ENCODE measurements at regions not wholly inside any gene's neighbourhood (a gene's known extent, or its start where the extent isn't known, plus 50 kb on each side); places are given as distances from the start of the nearest gene placed in this dataset.

DNA sequence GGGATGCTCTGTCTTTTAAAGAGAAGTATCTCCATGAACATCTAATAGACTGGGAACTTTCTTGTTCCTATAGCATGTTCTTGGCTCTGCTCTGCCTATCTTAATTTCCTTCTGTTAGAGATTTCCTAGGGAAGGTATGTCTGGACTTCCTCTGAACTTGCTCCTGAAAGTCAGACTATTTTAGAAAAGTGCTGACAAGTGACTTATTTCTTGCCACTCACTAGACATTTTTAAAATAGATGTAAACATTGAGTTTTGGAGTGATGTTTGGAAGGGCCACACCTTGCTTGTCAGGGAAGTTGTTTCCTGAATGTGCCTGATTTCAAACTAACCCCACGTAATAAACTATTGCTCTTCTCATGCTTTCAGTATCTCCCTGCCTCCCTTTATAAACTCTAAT is 62.4 kb upstream of the ATP8A1 start:
- TF ChIP-seq, protein P1, sequence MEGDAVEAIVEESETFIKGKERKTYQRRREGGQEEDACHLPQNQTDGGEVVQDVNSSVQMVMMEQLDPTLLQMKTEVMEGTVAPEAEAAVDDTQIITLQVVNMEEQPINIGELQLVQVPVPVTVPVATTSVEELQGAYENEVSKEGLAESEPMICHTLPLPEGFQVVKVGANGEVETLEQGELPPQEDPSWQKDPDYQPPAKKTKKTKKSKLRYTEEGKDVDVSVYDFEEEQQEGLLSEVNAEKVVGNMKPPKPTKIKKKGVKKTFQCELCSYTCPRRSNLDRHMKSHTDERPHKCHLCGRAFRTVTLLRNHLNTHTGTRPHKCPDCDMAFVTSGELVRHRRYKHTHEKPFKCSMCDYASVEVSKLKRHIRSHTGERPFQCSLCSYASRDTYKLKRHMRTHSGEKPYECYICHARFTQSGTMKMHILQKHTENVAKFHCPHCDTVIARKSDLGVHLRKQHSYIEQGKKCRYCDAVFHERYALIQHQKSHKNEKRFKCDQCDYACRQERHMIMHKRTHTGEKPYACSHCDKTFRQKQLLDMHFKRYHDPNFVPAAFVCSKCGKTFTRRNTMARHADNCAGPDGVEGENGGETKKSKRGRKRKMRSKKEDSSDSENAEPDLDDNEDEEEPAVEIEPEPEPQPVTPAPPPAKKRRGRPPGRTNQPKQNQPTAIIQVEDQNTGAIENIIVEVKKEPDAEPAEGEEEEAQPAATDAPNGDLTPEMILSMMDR (IDR thresholded peaks at IDR 0.05; ENCODE audit: insufficient read depth, missing control alignments), result no peak
- DNase-seq (ENCODE audit: insufficient read length, low spot score), result no peak
- no peak for FAIRE-seq

DNA sequence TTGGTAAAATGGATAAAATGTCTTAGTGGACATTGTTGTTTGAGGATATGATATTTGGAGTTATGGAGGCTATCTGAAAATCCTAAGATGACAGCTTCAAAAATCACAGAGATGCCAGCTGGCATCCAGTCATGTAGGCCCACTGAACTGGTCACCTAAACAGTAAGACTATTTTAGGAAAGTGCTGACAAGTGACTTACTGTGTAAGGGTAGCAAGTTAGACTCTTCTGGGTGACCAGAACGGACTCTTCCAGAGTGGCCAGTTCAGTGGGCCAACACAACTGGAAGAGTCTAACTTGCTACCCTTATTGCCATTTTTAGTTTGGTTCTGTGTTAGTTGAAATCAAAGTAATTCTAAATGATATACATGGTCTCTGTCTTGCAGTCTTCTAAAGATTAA is 61.4 kb upstream of the ATP8A1 start:
- no peak for DNase-seq (ENCODE audit: insufficient read length, low spot score)
- TF ChIP-seq, protein P1 (IDR thresholded peaks at IDR 0.05; ENCODE audit: insufficient read depth, missing control alignments), result no peak
- FAIRE-seq, result no peak

DNA sequence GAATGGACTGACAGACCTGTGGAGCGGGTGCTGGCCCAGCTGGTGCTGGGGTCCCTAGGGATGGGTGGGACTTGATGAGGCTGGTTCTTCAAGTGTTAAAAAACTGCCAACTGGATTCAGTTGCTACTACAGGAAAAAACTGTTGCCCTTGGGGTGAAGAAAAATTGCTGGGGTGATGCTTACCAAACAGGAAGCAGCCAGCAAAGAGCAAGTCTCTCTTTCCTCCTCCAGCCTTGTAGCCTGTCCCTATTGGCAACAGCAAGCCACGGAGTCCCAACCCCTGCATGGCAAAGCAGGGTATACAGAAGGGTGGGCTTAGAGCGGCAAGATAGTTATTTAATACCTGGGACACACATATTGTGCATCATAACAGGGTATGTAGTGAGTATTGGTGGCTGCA is 60.1 kb upstream of the ATP8A1 start:
- FAIRE-seq (no peak), DNase-seq (ENCODE audit: insufficient read length, low spot score) (no peak)
- TF ChIP-seq, protein P1 (IDR thresholded peaks at IDR 0.05; ENCODE audit: insufficient read depth, missing control alignments), result no peak

DNA sequence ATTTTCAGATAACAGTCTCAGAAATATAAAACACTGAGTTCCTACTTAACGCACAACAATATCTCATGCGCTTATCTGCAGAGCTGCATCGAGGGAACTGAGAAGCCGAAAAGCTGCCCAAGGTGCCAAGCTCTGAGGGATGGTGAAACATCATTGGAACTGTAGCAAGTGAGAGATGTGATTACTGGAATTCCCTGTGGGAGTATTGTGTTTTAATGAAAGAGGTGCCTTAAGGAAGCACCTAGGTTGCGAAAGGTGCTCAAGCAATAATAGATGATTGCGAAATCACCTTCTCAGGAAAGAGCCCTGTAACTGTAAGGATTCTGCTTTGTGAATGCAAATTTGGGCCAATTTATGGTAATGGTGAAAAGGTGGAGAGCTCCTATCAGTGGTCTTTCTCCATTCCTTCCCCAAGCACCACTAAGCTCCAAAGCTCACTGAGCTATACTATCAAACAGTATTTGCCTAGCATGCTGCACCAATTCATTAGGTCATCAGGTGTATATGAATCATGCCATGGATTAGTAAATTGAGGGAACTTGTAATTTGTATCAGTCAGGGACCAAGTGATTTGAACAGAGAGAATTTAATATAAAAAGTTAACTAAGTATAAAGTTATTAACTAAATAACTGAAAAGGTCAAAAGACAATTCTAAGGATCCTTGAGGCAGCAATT is 59.0 kb upstream of the ATP8A1 start:
- no peak for FAIRE-seq
- TF ChIP-seq, protein P1 (IDR thresholded peaks at IDR 0.05; ENCODE audit: insufficient read depth, missing control alignments), result no peak
- no peak for DNase-seq (ENCODE audit: insufficient read length, low spot score)

- FAIRE-seq (no peak), DNase-seq (ENCODE audit: insufficient read length, low spot score) (no peak)
- TF ChIP-seq, protein P1 (IDR thresholded peaks at IDR 0.05; ENCODE audit: insufficient read depth, missing control alignments), result no peak
Observed at GRCh38 chr4:42713391-42713790, 56.5 kb upstream of the ATP8A1 start.

GRCh38 chr4:42712854-42713253 is 55.9 kb upstream of the ATP8A1 start:
- FAIRE-seq (no peak), DNase-seq (ENCODE audit: insufficient read length, low spot score) (no peak)
- TF ChIP-seq, protein P1 (IDR thresholded peaks at IDR 0.05; ENCODE audit: insufficient read depth, missing control alignments), result no peak

GRCh38 chr4:42711496-42711895 is 54.6 kb upstream of the ATP8A1 start:
- DNase-seq (ENCODE audit: insufficient read length, low spot score), result no peak
- FAIRE-seq, result no peak
- TF ChIP-seq, protein P1 (IDR thresholded peaks at IDR 0.05; ENCODE audit: insufficient read depth, missing control alignments), result no peak
